K562 (cell line): ENCODE measurements at regions not wholly inside any gene's neighbourhood (a gene's known extent, or its start where the extent isn't known, plus 50 kb on each side); places are given as distances from the start of the nearest gene placed in this dataset.

ENCODE experiments used
- ATAC-seq: fragments of 200-7000 bp; cut with Tn5 transposase; 3 replicates; pipeline ENCODE4 v1.9.1; 2020; ENCODE audit warnings: moderate library complexity
- BruUV-seq: library from RNA; stranded (reverse); fragments of 400-500 nt; replicated peaks from 2 replicates; lab custom pipeline; 2021; lab: Mats Ljungman, UMichigan
- CTCF ChIA-PET: fragments of 300-600 bp; formaldehyde crosslinking; extraction: SDS; loops from one replicate; lab custom pipeline; 2021; ENCODE audit warnings: low intra/inter-chr PET ratio; lab: Yijun Ruan, JAX
- POLR2A ChIA-PET: fragments of 300-600, 350-650 bp; sonication (Branson Sonifier 250); formaldehyde crosslinking; extraction: SDS; loops from one replicate; lab custom pipeline; 2021; ENCODE audit warnings: antibody characterized with exemption, inconsistent platforms; lab: Yijun Ruan, JAX
- DNase-seq, 4 experiments: peaks; one replicate each; pipeline versions ENCODE4 v3.0.0 to v3.0.0-alpha.2; 2011 to 2018; ENCODE audit warnings: low spot score in 3 of 4, mixed read lengths in 3 of 4; ENCODE audit errors: extremely low read depth in 1 of 4
- FAIRE-seq: peaks from 2 replicates; lab custom pipeline; 2011; peaks lifted over from hg19 to GRCh38; lab: Jason Lieb, UNC
- H2AFZ ChIP-seq: 2 replicates; pipeline ENCODE4 v1.6.0; 2011; ENCODE audit warnings: low read depth, low read length, control low read depth, inconsistent platforms
- H3K27ac ChIP-seq: fragments of 200-600 bp; 3 replicates; pipeline ENCODE4 v1.8.0; 2011; ENCODE audit warnings: low read depth, mild to moderate bottlenecking, control low read depth, inconsistent platforms, low read length, moderate library complexity, mixed read lengths; ENCODE audit errors: extremely low read depth
- H3K27me3 ChIP-seq, 2 experiments: fragments of 300-600 bp in 1 of 2; 2 replicates in 1 of 2; 3 replicates in 1 of 2; pipeline versions ENCODE4 v1.6.0 to v1.8.0; 2011; ENCODE audit warnings: inconsistent platforms in 2 of 2, low read length in 2 of 2, mild to moderate bottlenecking in 1 of 2, mixed read lengths in 1 of 2, moderate library complexity in 1 of 2; ENCODE audit not compliant: control insufficient read depth in 2 of 2, insufficient read depth in 2 of 2
- H3K36me3 ChIP-seq: fragments of 300-600 bp; 3 replicates; pipeline ENCODE4 v1.8.0; 2011; ENCODE audit warnings: mild to moderate bottlenecking, low read length, inconsistent platforms; ENCODE audit not compliant: control insufficient read depth, insufficient read depth
- H3K4me1 ChIP-seq, 2 experiments: fragments of 200-600 bp in 1 of 2; replicated peaks in 1 of 2; 2 replicates in 1 of 2; 3 replicates in 1 of 2; pipeline versions ENCODE4 v1.5.1 to v1.8.0; 2011; ENCODE audit warnings: inconsistent platforms in 2 of 2, low read length in 2 of 2, mild to moderate bottlenecking in 1 of 2, mixed read lengths in 1 of 2, moderate library complexity in 1 of 2; ENCODE audit not compliant: control insufficient read depth in 2 of 2, insufficient read depth in 2 of 2
- H3K4me2 ChIP-seq: 2 replicates; pipeline ENCODE4 v1.6.1; 2011; ENCODE audit warnings: low read length, control low read depth, inconsistent platforms, mixed read lengths; ENCODE audit not compliant: insufficient read depth
- H3K4me3 ChIP-seq: fragments of 200-600 bp; sonication (generic), shearing (Covaris generic); 2 replicates; pipeline ENCODE4 v1.5.1; 2016; ENCODE audit warnings: control low read depth, inconsistent platforms
- H3K79me2 ChIP-seq: fragments of 200-600 bp; 3 replicates; pipeline ENCODE4 v1.8.0; 2011; ENCODE audit warnings: low read length, inconsistent platforms; ENCODE audit not compliant: control insufficient read depth, insufficient read depth
- H3K9ac ChIP-seq, 2 experiments: 2 replicates each; pipeline versions ENCODE4 v1.6.0 to v1.6.1; 2011; ENCODE audit warnings: low read depth in 2 of 2, low read length in 2 of 2, control low read depth in 1 of 2, inconsistent platforms in 1 of 2, mild to moderate bottlenecking in 1 of 2, mixed read lengths in 1 of 2; ENCODE audit not compliant: insufficient read depth in 1 of 2
- H3K9me1 ChIP-seq: one replicate; pipeline ENCODE4 v1.6.0; 2011; ENCODE audit warnings: inconsistent platforms, mild to moderate bottlenecking, low read length, moderate library complexity; ENCODE audit not compliant: control insufficient read depth, insufficient read depth
- H3K9me3 ChIP-seq: replicated peaks from 2 replicates; pipeline ENCODE4 v1.5.1; 2011; ENCODE audit warnings: low read depth, low read length, inconsistent platforms; ENCODE audit not compliant: control insufficient read depth, insufficient read depth
- H4K20me1 ChIP-seq: replicated peaks from 2 replicates; pipeline ENCODE4 v1.6.1; 2011; ENCODE audit warnings: low read length, inconsistent platforms, mixed read lengths; ENCODE audit not compliant: control insufficient read depth, insufficient read depth
- CREB3 ChIP-seq: fragments of 450-650 bp; conservative IDR thresholded peaks from 2 replicates; pipeline ENCODE4 v1.6.1; 2016; ENCODE audit warnings: missing genetic modification characterization, low read depth, mild to moderate bottlenecking, missing compliant biosample characterization, moderate library complexity
- HMGN3 ChIP-seq: IDR thresholded peaks from 2 replicates; pipeline ENCODE4 v1.6.1; 2011; ENCODE audit warnings: borderline replicate concordance, low read depth, mild to moderate bottlenecking, mixed read lengths, low read length; ENCODE audit not compliant: insufficient read length; ENCODE audit errors: extremely low read depth
- PCBP2 ChIP-seq: fragments of 200-400 bp; formaldehyde crosslinking; IDR thresholded peaks from 2 replicates; pipeline ENCODE4 v1.6.1; 2018; ENCODE audit warnings: low read length, low read depth, mild to moderate bottlenecking, moderate library complexity; ENCODE audit not compliant: poor library complexity, severe bottlenecking
- POLR3G ChIP-seq: IDR thresholded peaks from 2 replicates; pipeline ENCODE4 v1.6.1; 2011; ENCODE audit not compliant: insufficient read length, insufficient replicate concordance; ENCODE audit errors: extremely low read depth
- SMARCA5 ChIP-seq: fragments of 450-650 bp; IDR thresholded peaks from 2 replicates; pipeline ENCODE4 v1.6.1; 2016
- TFE3 ChIP-seq: fragments of 450-650 bp; formaldehyde crosslinking; IDR thresholded peaks from 2 replicates; pipeline ENCODE4 v1.4.0; 2020; ENCODE audit warnings: mild to moderate bottlenecking, mixed read lengths
- ZSCAN32 ChIP-seq: fragments of 450-650 bp; formaldehyde crosslinking; IDR thresholded peaks from 2 replicates; pipeline ENCODE4 v1.4.0; 2020; ENCODE audit warnings: mild to moderate bottlenecking, moderate library complexity
- WGBS: fragments of 100-300 bp; shearing (Covaris generic); methylation state at CpG from one replicate; pipeline ENCODE4 v1.1.6; 2016; ENCODE audit warnings: low coverage, mixed read lengths; ENCODE audit not compliant: insufficient coverage; ENCODE audit errors: missing lambda C conversion rate; 5-methylcytosine and 5-hydroxymethylcytosine counted together
- in situ Hi-C: fragments of 300-500 bp; cut with MboI; formaldehyde crosslinking; loops from 4 replicates; pipeline ENCODE4 v1.15.0; 2018; ENCODE audit warnings: inconsistent platforms, mixed read lengths
- intact Hi-C: fragments of 100-400 bp; cut with micrococcal nuclease; formaldehyde crosslinking; loops from 2 replicates; pipeline ENCODE4 v1.14.2; 2022

- TF ChIP-seq POLR3G (no peak), TFE3 (no peak), SMARCA5 (no peak), ZSCAN32 (CRISPR knock-in tag) (no peak), PCBP2 (no peak)
- TF ChIP-seq, all 486 proteins: peak for 0
Observed at GRCh38 chr18:67376372-67376771, 140.1 kb downstream of the DSEL start (continued).

GRCh38 chr18:67373636-67374035, 142.9 kb downstream of the DSEL start:
- no TSS peak for BruUV-seq

More at GRCh38 chr18:67373636-67374035, 142.9 kb downstream of the DSEL start:
- H4K20me1 ChIP-seq: no peaks in the 10 kb centered on the region
- 0% methylated on average over 2 of the region's 2 CpGs for WGBS
- in situ Hi-C loops (no loop called here), intact Hi-C loops (no loop called here)
- no peak overlapping the region for H3K9ac ChIP-seq
- H3K36me3 ChIP-seq: no peaks in the 10 kb centered on the region
- DNase-seq: no peak
- no peaks in the 10 kb centered on the region for H3K79me2 ChIP-seq
- H2AFZ ChIP-seq: no peak overlapping the region
- FAIRE-seq: no peak
- H3K27me3 ChIP-seq: no peaks in the 10 kb centered on the region
- no peaks in the 10 kb centered on the region for H3K9me3 ChIP-seq
- no peak for TF ChIP-seq CREB3
- TF ChIP-seq HMGN3: no peak
- no peaks in the 10 kb centered on the region for H3K9me1 ChIP-seq
- H3K27ac ChIP-seq: no peak overlapping the region
- POLR2A ChIA-PET: no interaction called here
- H3K4me1 ChIP-seq: no peaks in the 10 kb centered on the region
- CTCF ChIA-PET: no interaction called here
- ATAC-seq: no peak
- H3K4me3 ChIP-seq: no peak overlapping the region
- H3K4me2 ChIP-seq: no peak overlapping the region
